GM13977 (cell line): ENCODE measurements at regions not wholly inside any gene's neighbourhood (a gene's known extent, or its start where the extent isn't known, plus 50 kb on each side); places are given as distances from the start of the nearest gene placed in this dataset.
"Not testable (repeated sequence)": the region's sequence is repeated elsewhere in the genome, so short reads cannot be mapped to it uniquely, and the experiment has no call there.

Experiments
- DNase-seq: peaks from one replicate; pipeline ENCODE4 v3.0.0; 2012; ENCODE audit warnings: low spot score
- in situ Hi-C: fragments of 300-500 bp; cut with MboI; formaldehyde crosslinking; loops from one replicate; pipeline ENCODE4 v1.12.0; 2022; ENCODE audit warnings: low sequenced_read_pairs, low pct_unique_long_range_greater_than_20kb, mixed read lengths, inconsistent platforms; ENCODE audit not compliant: unreplicated experiment
- TF ChIP-seq, protein P1 (sequence below): IDR thresholded peaks from 2 replicates; pipeline ENCODE4 v1.5.1; 2012; ENCODE audit warnings: mild to moderate bottlenecking, control low read depth; ENCODE audit not compliant: insufficient read depth; ENCODE audit errors: extremely low read depth, missing control alignments

DNA sequence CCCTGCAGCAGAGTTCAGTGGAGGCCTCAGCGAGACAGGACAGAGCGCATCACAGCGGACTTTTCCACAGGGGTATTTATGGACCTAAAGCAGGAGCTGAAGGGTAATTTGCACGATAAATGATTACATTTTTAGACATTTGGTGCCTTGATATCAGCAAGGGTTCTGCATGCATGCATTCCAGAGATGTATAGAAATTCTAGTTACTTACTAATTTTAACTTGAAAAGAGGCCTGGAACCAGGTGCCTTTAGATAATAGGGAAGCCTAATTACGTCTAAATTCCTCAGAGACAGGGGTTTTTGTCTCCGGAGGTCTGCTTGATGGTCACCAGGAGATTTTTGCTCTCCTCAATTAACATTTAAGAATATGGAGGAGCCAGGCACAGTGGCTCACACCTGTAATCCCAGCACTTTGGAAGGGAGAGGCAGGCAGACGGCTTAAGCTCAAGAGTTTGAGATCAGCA is 79.8 kb upstream of the MFGE8 start:
- in situ Hi-C loops = no loop called here
- TF ChIP-seq, protein P1, sequence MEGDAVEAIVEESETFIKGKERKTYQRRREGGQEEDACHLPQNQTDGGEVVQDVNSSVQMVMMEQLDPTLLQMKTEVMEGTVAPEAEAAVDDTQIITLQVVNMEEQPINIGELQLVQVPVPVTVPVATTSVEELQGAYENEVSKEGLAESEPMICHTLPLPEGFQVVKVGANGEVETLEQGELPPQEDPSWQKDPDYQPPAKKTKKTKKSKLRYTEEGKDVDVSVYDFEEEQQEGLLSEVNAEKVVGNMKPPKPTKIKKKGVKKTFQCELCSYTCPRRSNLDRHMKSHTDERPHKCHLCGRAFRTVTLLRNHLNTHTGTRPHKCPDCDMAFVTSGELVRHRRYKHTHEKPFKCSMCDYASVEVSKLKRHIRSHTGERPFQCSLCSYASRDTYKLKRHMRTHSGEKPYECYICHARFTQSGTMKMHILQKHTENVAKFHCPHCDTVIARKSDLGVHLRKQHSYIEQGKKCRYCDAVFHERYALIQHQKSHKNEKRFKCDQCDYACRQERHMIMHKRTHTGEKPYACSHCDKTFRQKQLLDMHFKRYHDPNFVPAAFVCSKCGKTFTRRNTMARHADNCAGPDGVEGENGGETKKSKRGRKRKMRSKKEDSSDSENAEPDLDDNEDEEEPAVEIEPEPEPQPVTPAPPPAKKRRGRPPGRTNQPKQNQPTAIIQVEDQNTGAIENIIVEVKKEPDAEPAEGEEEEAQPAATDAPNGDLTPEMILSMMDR = no peak
- no peak for DNase-seq

DNA sequence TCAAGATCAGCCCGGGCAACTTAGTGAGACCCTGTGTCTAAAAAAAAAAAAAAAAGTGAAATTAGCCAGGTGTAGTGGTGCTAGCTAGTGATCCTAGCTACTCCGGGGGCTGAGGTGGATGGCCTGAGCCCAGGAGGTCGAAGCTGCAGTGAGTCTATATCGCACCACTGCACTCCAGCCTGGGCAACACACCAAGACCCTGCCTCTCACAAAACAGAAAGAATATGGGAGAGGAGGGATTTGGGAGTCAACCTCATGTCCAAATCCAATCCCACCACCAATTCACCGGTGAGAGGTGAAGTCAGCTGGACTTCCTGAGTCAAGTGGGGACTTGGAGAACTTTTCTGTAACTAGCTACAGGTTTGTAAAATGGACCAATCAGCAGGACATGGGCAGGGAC is 80.5 kb upstream of the MFGE8 start:
- in situ Hi-C loops = no loop called here
- TF ChIP-seq, protein P1 = no peak
- no peak for DNase-seq

DNA sequence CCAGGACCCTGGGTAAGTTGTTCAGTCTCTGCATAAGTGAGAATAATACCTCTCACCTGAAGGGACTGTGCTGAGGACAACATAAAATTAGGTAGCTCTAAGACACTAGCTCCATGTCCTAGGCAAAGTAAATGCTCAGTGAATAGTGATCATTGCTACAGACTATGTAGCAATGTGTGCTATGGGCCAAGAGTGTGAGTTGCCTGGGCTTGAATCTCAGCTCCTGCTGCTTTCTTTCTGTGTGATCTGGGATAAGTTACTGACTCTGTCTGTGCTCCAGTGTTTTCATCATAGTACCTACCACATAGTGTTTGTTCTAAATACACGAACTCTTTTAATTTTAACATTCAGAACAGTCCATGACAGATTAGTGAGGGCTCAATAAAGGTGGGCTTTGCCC is 81.1 kb upstream of the MFGE8 start:
- DNase-seq = no peak
- TF ChIP-seq, protein P1 = no peak
- in situ Hi-C loops = no loop called here

- in situ Hi-C loops = no loop called here
- TF ChIP-seq, protein P1 = no peak
These were observed 82.3 kb upstream of the MFGE8 start for GRCh38 chr15:88995449-88995848.

DNA sequence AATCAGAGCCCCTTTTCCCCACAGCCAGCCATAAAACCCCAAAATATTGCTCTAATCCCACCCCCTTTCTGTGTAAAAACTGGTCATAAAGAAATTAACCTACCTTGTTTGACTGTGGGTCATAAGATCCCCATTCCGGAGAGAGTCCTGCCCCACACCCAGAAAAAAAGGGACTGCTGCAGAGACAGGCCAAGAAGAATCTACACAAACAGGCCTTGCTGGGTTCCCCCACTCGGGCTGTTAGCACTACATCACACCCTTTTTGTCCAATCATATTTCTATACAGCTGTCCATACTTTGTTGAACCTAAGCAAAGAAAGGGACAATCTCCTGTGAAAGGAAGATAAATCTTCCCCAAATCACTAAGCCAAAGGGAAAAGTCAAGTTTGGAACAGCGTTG is 84.4 kb upstream of the MFGE8 start:
- in situ Hi-C loops = no loop called here
- TF ChIP-seq, protein P1 = no peak
- DNase-seq = no peak

More at GRCh38 chr15:88995449-88995848, 82.3 kb upstream of the MFGE8 start:
- DNase-seq = no peak

- no peak for DNase-seq
- TF ChIP-seq, protein P1 = no peak
- in situ Hi-C loops = no loop called here
These were observed 86.0 kb upstream of the MFGE8 start for GRCh38 chr15:88998980-88999713.

- DNase-seq, in situ Hi-C loops: not testable (repeated sequence)
These were observed 86.5 kb upstream of the ABHD2 start for GRCh38 chr15:89001708-89002275.
